Erythroblast (primary cell): ENCODE measurements at regions not wholly inside any gene's neighbourhood (a gene's known extent, or its start where the extent isn't known, plus 50 kb on each side); places are given as distances from the start of the nearest gene placed in this dataset.

ENCODE experiments used
- GATA1 ChIP-seq: IDR thresholded peaks from 2 replicates; pipeline ENCODE4 v1.6.1; 2011; ENCODE audit warnings: low read depth, mild to moderate bottlenecking, control low read depth, low read length, moderate library complexity
- POLR2A ChIP-seq: IDR thresholded peaks from 2 replicates; pipeline ENCODE4 v1.6.1; 2011; ENCODE audit warnings: mild to moderate bottlenecking, low read length

DNA sequence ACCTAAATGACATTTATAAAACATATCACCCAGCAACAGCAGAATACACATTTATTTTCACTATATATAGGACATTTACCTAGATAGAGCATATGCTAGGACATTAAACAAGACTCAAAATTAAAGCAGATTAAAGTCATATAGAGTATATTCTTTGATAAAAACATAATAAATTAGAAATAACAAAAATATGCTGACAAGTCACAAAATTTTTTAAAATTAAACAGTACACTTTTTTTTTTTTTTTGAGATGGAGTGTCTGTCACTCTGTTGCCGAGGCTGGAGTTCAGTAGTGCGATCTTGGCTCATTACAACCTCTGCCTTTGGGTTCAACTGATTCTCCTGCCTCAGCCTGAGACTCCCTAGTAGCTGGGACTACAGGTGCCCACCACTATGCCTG is 758.9 kb upstream of the NRXN1 start:
- TF ChIP-seq POLR2A (no peak), GATA1 (no peak)
